ENCODE measurements at regions not wholly inside any gene's neighbourhood (a gene's known extent, or its start where the extent isn't known, plus 50 kb on each side); places are given as distances from the start of the nearest gene placed in this dataset.

GRCh38 chr2:147521936-147522335 is 322.9 kb upstream of the ACVR2A start:
- TF ChIP-seq, protein P1, sequence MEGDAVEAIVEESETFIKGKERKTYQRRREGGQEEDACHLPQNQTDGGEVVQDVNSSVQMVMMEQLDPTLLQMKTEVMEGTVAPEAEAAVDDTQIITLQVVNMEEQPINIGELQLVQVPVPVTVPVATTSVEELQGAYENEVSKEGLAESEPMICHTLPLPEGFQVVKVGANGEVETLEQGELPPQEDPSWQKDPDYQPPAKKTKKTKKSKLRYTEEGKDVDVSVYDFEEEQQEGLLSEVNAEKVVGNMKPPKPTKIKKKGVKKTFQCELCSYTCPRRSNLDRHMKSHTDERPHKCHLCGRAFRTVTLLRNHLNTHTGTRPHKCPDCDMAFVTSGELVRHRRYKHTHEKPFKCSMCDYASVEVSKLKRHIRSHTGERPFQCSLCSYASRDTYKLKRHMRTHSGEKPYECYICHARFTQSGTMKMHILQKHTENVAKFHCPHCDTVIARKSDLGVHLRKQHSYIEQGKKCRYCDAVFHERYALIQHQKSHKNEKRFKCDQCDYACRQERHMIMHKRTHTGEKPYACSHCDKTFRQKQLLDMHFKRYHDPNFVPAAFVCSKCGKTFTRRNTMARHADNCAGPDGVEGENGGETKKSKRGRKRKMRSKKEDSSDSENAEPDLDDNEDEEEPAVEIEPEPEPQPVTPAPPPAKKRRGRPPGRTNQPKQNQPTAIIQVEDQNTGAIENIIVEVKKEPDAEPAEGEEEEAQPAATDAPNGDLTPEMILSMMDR (IDR thresholded peaks at IDR 0.05) = no peak
- TF ChIP-seq POLR2AphosphoS5 (IDR thresholded peaks at IDR 0.05) = no peak
